ENCODE measurements at regions not wholly inside any gene's neighbourhood (a gene's known extent, or its start where the extent isn't known, plus 50 kb on each side); places are given as distances from the start of the nearest gene placed in this dataset.
"Not testable (repeated sequence)": the region's sequence is repeated elsewhere in the genome, so short reads cannot be mapped to it uniquely, and the experiment has no call there.

DNA sequence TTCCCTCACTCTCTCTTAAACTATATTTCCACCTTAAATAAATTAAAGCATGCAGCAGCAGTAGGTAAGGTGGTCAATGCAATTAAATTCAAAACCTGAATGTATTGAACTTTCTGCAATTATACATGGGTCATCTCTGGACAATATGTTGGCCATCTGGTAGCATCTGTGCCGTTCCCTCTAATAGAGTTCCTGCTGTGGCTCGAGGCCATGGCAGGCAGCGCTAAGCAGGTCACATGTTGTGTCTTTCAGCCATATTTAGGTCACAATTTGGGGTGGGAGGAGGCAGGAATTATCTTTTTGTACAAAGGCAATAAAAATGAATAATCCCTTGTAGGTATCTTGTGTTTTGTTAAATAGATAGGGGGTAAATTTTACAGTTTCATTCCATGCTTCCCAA is 676.2 kb downstream of the ZEB2 start:
- no peak overlapping the region for H3K4me3 ChIP-seq

DNA sequence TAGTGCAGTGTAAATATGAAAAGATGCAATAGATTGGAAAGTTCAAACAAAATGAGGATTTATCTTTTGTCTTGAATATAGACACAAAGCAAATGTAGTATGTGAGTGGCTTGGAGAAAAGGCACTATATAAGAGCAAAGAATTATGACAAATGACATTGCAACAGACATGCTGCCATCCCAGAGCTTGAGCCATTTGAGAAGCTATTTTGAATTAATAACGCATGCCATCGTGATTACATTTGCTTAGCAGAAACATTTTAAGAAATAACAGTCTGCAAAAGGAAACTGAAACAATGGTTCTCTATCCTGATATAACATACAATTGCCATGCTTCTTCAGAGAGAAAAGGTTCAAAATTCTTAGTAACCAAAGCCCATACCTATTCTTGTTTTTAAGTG is 677.1 kb downstream of the ZEB2 start:
- Histone ChIP-seq H3K4me1 (no peaks in the 10 kb centered on the region), H3K27ac (no peak overlapping the region), H3K9me3 (no peaks in the 10 kb centered on the region), H3K27me3 (no peaks in the 10 kb centered on the region), H3K36me3 (no peaks in the 10 kb centered on the region), H3K4me3 (no peak overlapping the region)
- TF ChIP-seq, protein P1, sequence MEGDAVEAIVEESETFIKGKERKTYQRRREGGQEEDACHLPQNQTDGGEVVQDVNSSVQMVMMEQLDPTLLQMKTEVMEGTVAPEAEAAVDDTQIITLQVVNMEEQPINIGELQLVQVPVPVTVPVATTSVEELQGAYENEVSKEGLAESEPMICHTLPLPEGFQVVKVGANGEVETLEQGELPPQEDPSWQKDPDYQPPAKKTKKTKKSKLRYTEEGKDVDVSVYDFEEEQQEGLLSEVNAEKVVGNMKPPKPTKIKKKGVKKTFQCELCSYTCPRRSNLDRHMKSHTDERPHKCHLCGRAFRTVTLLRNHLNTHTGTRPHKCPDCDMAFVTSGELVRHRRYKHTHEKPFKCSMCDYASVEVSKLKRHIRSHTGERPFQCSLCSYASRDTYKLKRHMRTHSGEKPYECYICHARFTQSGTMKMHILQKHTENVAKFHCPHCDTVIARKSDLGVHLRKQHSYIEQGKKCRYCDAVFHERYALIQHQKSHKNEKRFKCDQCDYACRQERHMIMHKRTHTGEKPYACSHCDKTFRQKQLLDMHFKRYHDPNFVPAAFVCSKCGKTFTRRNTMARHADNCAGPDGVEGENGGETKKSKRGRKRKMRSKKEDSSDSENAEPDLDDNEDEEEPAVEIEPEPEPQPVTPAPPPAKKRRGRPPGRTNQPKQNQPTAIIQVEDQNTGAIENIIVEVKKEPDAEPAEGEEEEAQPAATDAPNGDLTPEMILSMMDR (IDR thresholded peaks at IDR 0.05) = no peak
- no peak for DNase-seq (ENCODE audit: low spot score)

More for the DNA sequence above, 676.2 kb downstream of the ZEB2 start:
- Histone ChIP-seq H3K27ac (no peak overlapping the region), H3K36me3 (no peaks in the 10 kb centered on the region), H3K27me3 (no peaks in the 10 kb centered on the region), H3K9me3 (no peaks in the 10 kb centered on the region), H3K4me1 (no peaks in the 10 kb centered on the region)
- DNase-seq (ENCODE audit: low spot score) = no peak
- TF ChIP-seq, protein P1 (IDR thresholded peaks at IDR 0.05) = no peak

DNA sequence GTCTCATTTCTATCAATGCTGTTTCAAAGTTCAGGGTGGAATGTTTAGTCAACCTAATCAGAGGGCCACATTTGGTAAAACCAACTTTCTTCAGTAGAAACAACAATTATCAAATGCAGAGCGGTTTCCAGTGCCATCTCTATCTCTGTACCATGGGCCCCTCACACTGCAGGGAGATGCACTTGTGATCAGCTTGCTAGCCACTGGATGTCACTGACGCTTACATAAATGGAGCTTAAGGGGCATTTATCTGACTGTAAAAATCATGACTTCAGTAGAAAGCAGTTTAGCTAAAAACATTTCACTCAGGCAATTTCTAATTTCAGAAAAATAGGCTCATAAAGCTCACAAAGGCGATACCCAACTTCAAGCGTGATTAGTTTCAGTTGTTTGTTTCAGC is 678.0 kb downstream of the ZEB2 start:
- Histone ChIP-seq H3K27me3 (no peaks in the 10 kb centered on the region), H3K9me3 (no peaks in the 10 kb centered on the region), H3K27ac (no peak overlapping the region), H3K36me3 (no peaks in the 10 kb centered on the region), H3K4me3 (no peak overlapping the region), H3K4me1 (no peaks in the 10 kb centered on the region)
- DNase-seq (ENCODE audit: low spot score) = no peak
- TF ChIP-seq, protein P1 (IDR thresholded peaks at IDR 0.05) = no peak

DNA sequence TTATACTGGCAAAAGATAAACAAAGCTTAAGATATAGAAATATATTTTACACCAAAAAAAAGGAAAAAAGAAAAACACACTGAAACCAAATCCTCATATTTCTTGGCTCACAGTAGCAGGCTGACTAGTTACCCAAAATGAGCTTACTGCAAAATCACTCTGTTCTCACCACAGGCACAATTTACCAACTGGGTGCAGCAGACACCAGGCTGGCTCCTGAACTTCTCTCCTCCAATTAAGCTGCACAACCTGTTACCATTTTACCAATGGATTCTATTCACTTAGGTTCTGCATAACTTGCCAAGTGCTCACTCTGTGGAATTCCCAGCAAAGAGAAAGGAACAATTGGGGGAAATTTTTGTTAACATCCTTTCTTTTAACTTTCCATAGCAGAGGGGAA is 679.3 kb downstream of the ZEB2 start:
- H3K4me1 ChIP-seq = no peaks in the 10 kb centered on the region
- H3K27ac ChIP-seq = no peak overlapping the region
- TF ChIP-seq, protein P1 (IDR thresholded peaks at IDR 0.05) = no peak
- no peak overlapping the region for H3K4me3 ChIP-seq
- no peaks in the 10 kb centered on the region for H3K9me3 ChIP-seq
- DNase-seq (ENCODE audit: low spot score) = no peak
- no peaks in the 10 kb centered on the region for H3K27me3 ChIP-seq
- no peaks in the 10 kb centered on the region for H3K36me3 ChIP-seq

DNA sequence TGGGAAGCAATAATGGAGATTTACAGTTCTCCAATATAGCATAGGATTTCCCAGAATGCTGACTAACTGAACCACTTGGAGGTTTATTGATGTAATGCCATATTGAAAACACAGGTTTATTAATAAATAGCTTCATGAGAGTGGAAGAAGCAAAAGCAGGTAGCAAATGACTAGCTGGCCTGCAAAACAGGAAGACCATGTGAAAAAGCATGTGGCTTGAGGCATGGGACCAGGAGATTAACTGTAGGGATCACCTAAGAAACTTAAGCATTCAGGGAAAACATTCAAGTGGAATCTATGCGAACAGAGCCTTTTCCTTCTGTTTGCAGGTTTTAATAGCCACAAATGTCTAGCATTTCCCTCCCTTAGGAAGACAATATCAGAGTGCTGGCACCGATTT is 679.7 kb downstream of the ZEB2 start:
- no peaks in the 10 kb centered on the region for H3K9me3 ChIP-seq
- no peaks in the 10 kb centered on the region for H3K4me1 ChIP-seq
- TF ChIP-seq, protein P1 (IDR thresholded peaks at IDR 0.05) = no peak
- no peak for DNase-seq (ENCODE audit: low spot score)
- H3K27ac ChIP-seq = no peak overlapping the region
- H3K4me3 ChIP-seq = no peak overlapping the region
- H3K27me3 ChIP-seq = no peaks in the 10 kb centered on the region
- H3K36me3 ChIP-seq = no peaks in the 10 kb centered on the region

DNA sequence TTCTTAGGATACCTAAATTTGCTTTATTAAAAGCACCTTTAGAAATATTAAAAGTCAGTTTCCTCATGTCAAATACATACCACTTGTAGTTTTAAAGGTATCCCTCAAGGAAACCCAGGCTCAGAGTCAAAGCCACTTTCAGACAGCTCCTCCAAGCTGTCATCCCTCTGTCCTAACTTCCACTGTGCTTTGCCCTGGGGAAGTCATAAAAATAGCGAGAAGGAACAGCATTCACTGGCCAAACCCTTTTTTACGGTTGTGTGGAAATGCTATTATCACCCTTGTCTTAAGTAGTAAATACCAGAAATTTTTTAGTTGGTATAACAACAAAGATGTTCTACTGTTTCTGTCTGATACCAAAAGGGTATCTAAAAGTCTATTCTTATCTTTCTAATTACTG is 680.5 kb downstream of the ZEB2 start:
- no peak for DNase-seq (ENCODE audit: low spot score)
- Histone ChIP-seq H3K4me3 (no peak overlapping the region), H3K9me3 (no peaks in the 10 kb centered on the region), H3K27ac (no peak overlapping the region), H3K36me3 (no peaks in the 10 kb centered on the region), H3K4me1 (no peaks in the 10 kb centered on the region), H3K27me3 (no peaks in the 10 kb centered on the region)
- TF ChIP-seq, protein P1 (IDR thresholded peaks at IDR 0.05) = no peak

DNA sequence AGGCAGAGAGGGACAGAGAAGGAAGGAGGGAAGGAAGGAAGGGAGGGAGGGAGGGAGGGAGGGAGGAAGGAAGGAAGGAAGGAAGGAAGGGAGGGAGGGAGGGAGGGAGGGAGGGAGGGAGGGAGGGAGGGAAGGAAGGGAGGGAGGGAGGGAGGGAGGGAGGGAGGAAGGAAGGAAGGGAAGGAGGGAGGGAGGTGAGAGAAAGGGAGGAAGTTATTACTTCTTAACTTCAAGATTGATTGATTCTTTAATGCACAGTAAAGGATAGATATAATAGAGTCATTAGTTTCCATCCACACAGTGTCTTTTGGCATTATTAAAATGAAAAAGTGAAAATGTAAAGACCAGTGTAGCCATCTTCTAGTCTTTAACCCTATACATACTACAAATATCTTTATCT is 682.9 kb downstream of the ZEB2 start:
- DNase-seq (ENCODE audit: low spot score); H3K4me1 ChIP-seq; H3K27ac ChIP-seq; H3K9me3 ChIP-seq; H3K36me3 ChIP-seq; H3K27me3 ChIP-seq; H3K4me3 ChIP-seq: not testable (repeated sequence)
